IPS-15b (cell line): ENCODE measurements at regions not wholly inside any gene's neighbourhood (a gene's known extent, or its start where the extent isn't known, plus 50 kb on each side); places are given as distances from the start of the nearest gene placed in this dataset.
"Not testable (repeated sequence)": the region's sequence is repeated elsewhere in the genome, so short reads cannot be mapped to it uniquely, and the experiment has no call there.

Source experiments
- H3K27me3 ChIP-seq: one replicate; pipeline ENCODE4 v1.6.1; 2013; ENCODE audit warnings: low read length; ENCODE audit not compliant: control insufficient read depth, insufficient read depth
- H3K36me3 ChIP-seq: one replicate; pipeline ENCODE4 v1.6.1; 2013; ENCODE audit warnings: low read length; ENCODE audit not compliant: control insufficient read depth, insufficient read depth
- H3K4me1 ChIP-seq: one replicate; pipeline ENCODE4 v1.6.1; 2013; ENCODE audit warnings: mild to moderate bottlenecking, low read length; ENCODE audit not compliant: control insufficient read depth, insufficient read depth
- H3K4me3 ChIP-seq: one replicate; pipeline ENCODE4 v1.5.1; 2013; ENCODE audit warnings: low read depth, low read length
- H3K9ac ChIP-seq: one replicate; pipeline ENCODE4 v1.6.1; 2013; ENCODE audit warnings: low read depth, mild to moderate bottlenecking, low read length
- H3K9me3 ChIP-seq: one replicate; pipeline ENCODE4 v1.6.1; 2013; ENCODE audit warnings: mild to moderate bottlenecking, low read length; ENCODE audit not compliant: control insufficient read depth, insufficient read depth

DNA sequence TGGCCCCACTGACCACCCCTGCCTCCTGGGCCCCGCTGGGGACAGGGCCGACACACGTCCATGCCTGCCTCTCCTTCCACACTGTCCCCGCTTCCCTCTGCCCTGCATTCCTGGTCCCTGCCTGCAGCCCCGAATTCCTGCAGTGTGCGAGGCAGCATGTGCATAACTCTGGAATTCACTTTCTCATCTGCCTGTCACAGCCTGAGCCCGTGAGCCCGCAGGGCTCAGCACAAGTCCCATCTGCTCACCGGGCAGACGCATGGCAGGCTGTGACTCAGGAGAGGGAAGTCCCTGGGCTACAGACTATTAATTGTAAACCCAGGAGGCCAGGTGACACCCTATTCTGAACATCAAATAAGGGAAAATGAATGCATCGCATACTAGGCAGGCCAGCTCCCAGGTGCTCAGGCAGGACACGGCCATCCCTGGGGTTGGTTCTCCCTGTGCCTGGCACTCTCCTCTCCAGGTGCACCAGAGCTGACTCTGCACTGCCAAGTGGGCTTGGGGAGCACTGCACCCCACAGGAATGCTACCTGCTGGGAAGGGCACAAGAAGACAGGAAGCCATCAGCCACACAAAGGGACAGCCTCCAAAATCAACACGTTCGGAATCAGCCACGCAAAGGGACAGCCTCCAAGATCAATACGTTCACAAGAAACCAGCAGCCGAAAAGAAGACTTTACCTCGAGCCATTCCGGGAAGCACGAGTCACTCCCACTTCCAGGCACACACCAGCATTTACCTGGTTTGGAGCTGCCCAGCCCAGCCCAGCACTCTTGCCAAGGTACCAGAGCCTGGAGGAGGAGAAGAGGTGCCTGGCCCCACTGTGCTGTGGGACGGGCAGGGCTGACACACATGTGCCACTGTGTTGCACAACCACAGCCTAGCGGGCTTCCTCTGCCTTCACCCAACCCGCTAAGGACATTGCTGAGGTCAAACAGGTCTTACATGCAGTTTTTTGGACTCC lies 65.9 kb downstream of the DLL1 start:
- Histone ChIP-seq H3K9me3 (no peaks in the 10 kb centered on the region), H3K4me3 (no peak overlapping the region), H3K4me1 (no peaks in the 10 kb centered on the region), H3K9ac (no peak overlapping the region), H3K27me3 (no peaks in the 10 kb centered on the region), H3K36me3 (no peaks in the 10 kb centered on the region)

DNA sequence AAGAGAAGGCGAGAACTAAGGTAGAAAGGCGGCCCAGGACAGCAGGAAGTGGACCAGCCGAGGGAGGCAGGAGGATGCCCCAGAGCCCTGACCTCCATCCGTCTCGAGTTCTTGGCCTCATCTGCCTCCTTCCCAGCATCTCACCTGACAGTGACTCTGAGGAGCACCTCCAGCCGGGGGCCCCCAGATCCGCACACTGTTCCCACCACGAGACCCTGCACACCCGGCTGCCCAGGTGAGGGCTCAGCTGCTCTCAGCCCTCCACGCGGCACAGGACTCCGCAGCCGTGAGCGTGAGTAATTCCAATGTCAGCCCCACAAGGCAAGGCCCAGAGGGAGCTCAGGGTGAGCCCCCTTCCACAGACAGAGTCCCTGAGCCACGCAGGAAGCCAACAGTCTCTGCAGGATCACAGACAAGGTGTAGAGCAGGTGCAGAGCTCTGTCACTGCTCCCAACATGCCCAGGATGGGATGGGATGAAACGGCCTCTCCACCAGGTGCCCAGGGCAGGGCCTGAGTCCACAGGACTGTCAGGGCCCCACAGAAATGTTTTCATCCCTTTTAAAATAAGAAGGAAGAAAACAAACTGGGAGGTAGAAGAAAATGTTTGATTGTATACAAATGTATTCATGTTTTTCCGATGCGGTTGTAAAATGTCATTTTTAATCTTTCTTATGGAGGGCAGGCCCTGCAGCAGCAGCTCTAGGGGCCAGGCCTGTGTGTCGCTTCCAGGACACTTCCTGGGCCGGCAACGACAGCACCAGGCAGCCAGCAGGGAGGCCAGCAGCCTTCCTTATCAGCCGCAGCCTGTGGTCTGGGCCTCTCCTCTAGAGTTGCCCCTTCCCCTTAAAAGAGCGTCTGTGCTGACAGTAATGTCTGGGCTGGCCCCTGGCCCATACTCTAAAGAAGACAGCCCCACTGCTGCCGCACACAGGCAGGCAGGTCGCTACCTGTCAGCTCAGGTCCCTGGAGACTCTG lies 66.9 kb downstream of the DLL1 start:
- no peak overlapping the region for H3K9ac ChIP-seq
- H3K36me3 ChIP-seq = no peaks in the 10 kb centered on the region
- no peak overlapping the region for H3K4me3 ChIP-seq
- H3K4me1 ChIP-seq = no peaks in the 10 kb centered on the region
- H3K27me3 ChIP-seq = no peaks in the 10 kb centered on the region
- H3K9me3 ChIP-seq = no peaks in the 10 kb centered on the region

DNA sequence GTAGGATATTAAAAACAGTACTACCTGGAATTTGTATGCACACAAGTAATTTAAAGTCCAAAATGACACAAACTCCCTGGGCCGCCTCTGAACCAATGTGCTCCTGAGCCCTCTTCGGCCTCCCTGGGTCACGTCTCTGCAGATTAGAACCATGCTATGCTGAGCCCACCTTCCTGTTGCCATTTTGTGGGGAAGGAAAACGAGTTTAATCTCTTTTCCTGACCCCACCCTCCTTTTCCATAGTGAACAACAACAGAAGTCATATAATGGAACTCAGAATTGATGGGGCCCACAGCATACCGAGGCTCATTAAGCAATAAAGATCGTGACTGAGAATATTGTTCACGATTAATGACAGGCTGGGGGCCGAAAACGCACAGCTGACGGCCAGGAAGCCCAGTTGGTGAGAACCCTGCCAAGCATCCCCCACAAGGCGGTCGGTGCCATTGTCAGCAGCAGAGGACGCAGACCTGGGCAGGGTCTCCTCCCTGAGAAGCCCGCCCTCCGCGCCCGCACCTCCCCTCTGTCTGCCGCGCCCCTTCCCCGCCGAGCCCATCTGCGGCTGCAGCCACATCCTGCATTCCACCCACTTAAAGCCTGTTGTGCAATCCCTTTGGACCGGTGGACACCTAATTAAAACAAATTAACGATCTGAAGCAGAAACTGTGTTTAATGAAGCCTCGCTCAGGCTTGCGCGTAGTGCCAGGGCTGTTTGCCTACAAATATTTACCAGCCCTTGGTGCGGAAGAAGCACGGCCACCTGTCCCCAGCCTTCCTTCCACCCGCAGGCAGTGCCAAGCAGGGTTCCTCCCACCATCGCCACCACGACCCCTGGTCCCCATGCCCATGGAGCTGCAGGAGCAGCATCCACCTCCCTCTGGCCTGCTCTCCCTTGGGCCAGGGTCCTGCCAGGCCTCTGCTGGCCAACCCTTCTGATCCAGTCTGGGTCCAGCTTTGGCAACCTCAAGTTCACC lies 68.1 kb downstream of the DLL1 start:
- H3K36me3 ChIP-seq = no peaks in the 10 kb centered on the region
- H3K4me1 ChIP-seq = no peaks in the 10 kb centered on the region
- no peaks in the 10 kb centered on the region for H3K27me3 ChIP-seq
- no peaks in the 10 kb centered on the region for H3K9me3 ChIP-seq
- no peak overlapping the region for H3K9ac ChIP-seq
- H3K4me3 ChIP-seq = no peak overlapping the region

- no peak overlapping the region for H3K9ac ChIP-seq
- H3K9me3 ChIP-seq = no peaks in the 10 kb centered on the region
- H3K36me3 ChIP-seq = no peaks in the 10 kb centered on the region
- no peaks in the 10 kb centered on the region for H3K27me3 ChIP-seq
- H3K4me3 ChIP-seq = no peak overlapping the region
- H3K4me1 ChIP-seq = no peaks in the 10 kb centered on the region
Measured at GRCh38 chr6:170221753-170222400, 69.0 kb downstream of the DLL1 start.

DNA sequence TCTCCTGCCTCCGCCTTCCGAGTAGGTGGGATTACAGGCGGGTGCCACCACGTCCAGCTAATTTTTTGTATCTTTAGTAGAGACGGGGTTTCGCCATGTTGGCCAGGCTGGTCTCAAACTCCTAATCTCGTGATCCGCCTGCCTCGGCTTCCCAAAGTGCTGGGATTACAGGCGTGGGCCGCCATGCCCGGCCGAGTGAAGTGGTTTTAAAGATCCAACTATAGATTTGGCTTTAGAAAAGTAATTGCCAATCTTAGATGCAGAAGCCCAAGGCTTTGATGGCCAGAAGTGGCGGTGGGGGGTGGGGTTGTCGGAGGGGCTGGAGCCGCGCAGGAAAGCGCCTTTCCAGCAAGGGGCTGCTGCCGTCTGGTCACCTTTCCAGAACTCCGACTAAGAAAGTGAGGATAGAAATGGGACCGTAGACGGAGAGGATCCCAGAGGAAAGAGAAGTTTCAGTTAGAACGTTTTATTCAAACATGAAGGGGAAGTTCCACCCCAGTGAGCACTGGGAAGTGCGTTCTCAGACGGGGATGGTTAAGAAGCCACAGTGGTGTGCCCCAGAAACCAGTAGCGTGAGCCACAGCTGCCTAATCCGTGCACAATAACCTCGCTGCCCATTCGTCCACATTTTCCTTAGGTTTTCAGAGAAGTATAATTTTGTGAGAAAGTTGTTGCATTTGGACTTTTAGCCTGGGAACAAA lies 69.7 kb downstream of the DLL1 start:
- Histone ChIP-seq H3K36me3 (no peaks in the 10 kb centered on the region), H3K9me3 (no peaks in the 10 kb centered on the region), H3K9ac (no peak overlapping the region), H3K27me3 (no peaks in the 10 kb centered on the region), H3K4me3 (no peak overlapping the region), H3K4me1 (no peaks in the 10 kb centered on the region)

GRCh38 chr6:170213637-170214018 lies 77.2 kb downstream of the DLL1 start:
- not testable (repeated sequence) for H3K36me3 ChIP-seq, H3K9ac ChIP-seq, H3K27me3 ChIP-seq, H3K9me3 ChIP-seq, H3K4me3 ChIP-seq, H3K4me1 ChIP-seq

- H3K4me3 ChIP-seq = no peak overlapping the region
- no peaks in the 10 kb centered on the region for H3K4me1 ChIP-seq
- no peaks in the 10 kb centered on the region for H3K36me3 ChIP-seq
- no peaks in the 10 kb centered on the region for H3K9me3 ChIP-seq
- no peaks in the 10 kb centered on the region for H3K27me3 ChIP-seq
- H3K9ac ChIP-seq = no peak overlapping the region
Measured at GRCh38 chr6:170212956-170213636, 77.8 kb downstream of the DLL1 start.

- no peaks in the 10 kb centered on the region for H3K9me3 ChIP-seq
- no peak overlapping the region for H3K9ac ChIP-seq
- no peaks in the 10 kb centered on the region for H3K4me1 ChIP-seq
- no peaks in the 10 kb centered on the region for H3K36me3 ChIP-seq
- no peak overlapping the region for H3K4me3 ChIP-seq
- no peaks in the 10 kb centered on the region for H3K27me3 ChIP-seq
Measured at GRCh38 chr6:170212051-170212756, 78.7 kb downstream of the DLL1 start.

- H3K27me3 ChIP-seq = no peaks in the 10 kb centered on the region
- H3K9ac ChIP-seq = no peak overlapping the region
- H3K9me3 ChIP-seq = no peaks in the 10 kb centered on the region
Measured at GRCh38 chr6:170211404-170212025, 79.4 kb downstream of the DLL1 start.

More at GRCh38 chr6:170211404-170212025, 79.4 kb downstream of the DLL1 start:
- no peak overlapping the region for H3K4me3 ChIP-seq
- H3K36me3 ChIP-seq = no peaks in the 10 kb centered on the region
- H3K4me1 ChIP-seq = no peaks in the 10 kb centered on the region
